Uterus (tissue), 3 donors: ENCODE measurements at regions not wholly inside any gene's neighbourhood (a gene's known extent, or its start where the extent isn't known, plus 50 kb on each side); places are given as distances from the start of the nearest gene placed in this dataset.

ENCODE experiments used
- DNase-seq, 2 donors: peaks; one replicate each; pipeline ENCODE4 v3.0.0-alpha.2; 2019 to 2020
- H3K27ac ChIP-seq, 2 donors: fragments of 200-600 bp; sonication (generic); 1 replicate in 1 of 2; 2 replicates in 1 of 2; pipeline ENCODE4 v1.5.1; 2016 to 2018
- H3K27me3 ChIP-seq, 2 donors: fragments of 200-600 bp; sonication (generic); one replicate each; pipeline ENCODE4 v1.5.1; 2018 to 2019; ENCODE audit warnings: control low read depth in 1 of 2
- H3K36me3 ChIP-seq, 2 donors: fragments of 200-600 bp; sonication (generic); one replicate each; pipeline ENCODE4 v1.5.1; 2019; ENCODE audit warnings: control low read depth in 1 of 2
- H3K4me1 ChIP-seq, 2 donors: fragments of 200-600 bp; sonication (generic); one replicate each; pipeline ENCODE4 v1.5.1; 2018 to 2019; ENCODE audit warnings: control low read depth in 1 of 2
- H3K4me3 ChIP-seq, 2 donors: fragments of 200-600 bp; sonication (generic); 1 replicate in 1 of 2; 2 replicates in 1 of 2; pipeline ENCODE4 v1.5.1; 2018 to 2019; ENCODE audit warnings: mild to moderate bottlenecking in 1 of 2
- H3K9me3 ChIP-seq, 2 donors: fragments of 200-600 bp; sonication (generic); one replicate each; pipeline ENCODE4 v1.5.1; 2019; ENCODE audit warnings: control low read depth in 1 of 2
- CTCF ChIP-seq, 4 experiments: fragments of 200-600 bp in 2 of 4; fragments of 450-650 bp in 2 of 4; sonication (generic) in 2 of 4; IDR thresholded peaks; one replicate each; pipeline ENCODE4 v1.5.1; 2016 to 2019; ENCODE audit warnings: antibody characterized with exemption in 4 of 4, mild to moderate bottlenecking in 2 of 4, moderate library complexity in 1 of 4
- POLR2A ChIP-seq, 2 donors: fragments of 450-650 bp; IDR thresholded peaks; one replicate each; pipeline ENCODE4 v1.6.1; 2016; ENCODE audit warnings: antibody characterized with exemption in 2 of 2, mild to moderate bottlenecking in 1 of 2, moderate library complexity in 1 of 2
- intact Hi-C: fragments of 100-400 bp; cut with DNase I; formaldehyde crosslinking; loops from one replicate; pipeline ENCODE4 v1.15.1; 2023; ENCODE audit warnings: low total_unique reads
- donor health status: DM: yes; HTN: yes; CAD: no.

GRCh38 chr4:127162741-127163140 is 470.0 kb upstream of the INTU start:
- H3K27me3 ChIP-seq, result no peaks in the 10 kb centered on the region
- H3K4me1 ChIP-seq, result no peaks in the 10 kb centered on the region
- TF ChIP-seq POLR2A (IDR thresholded peaks at IDR 0.05), result no peak
- no peak for TF ChIP-seq CTCF (IDR thresholded peaks at IDR 0.05)
- intact Hi-C loops, result no loop called here
- no peak for DNase-seq
- H3K9me3 ChIP-seq, result no peaks in the 10 kb centered on the region
- no peak overlapping the region for H3K4me3 ChIP-seq
- H3K27ac ChIP-seq, result no peak overlapping the region
- no peaks in the 10 kb centered on the region for H3K36me3 ChIP-seq

GRCh38 chr4:127165971-127166370 is 466.8 kb upstream of the INTU start:
- intact Hi-C loops, result no loop called here
- Histone ChIP-seq H3K9me3 (no peaks in the 10 kb centered on the region), H3K4me1 (no peaks in the 10 kb centered on the region), H3K36me3 (no peaks in the 10 kb centered on the region), H3K27ac (no peak overlapping the region), H3K27me3 (no peaks in the 10 kb centered on the region), H3K4me3 (no peak overlapping the region)
- no peak for DNase-seq
- TF ChIP-seq POLR2A (IDR thresholded peaks at IDR 0.05) (no peak), CTCF (IDR thresholded peaks at IDR 0.05) (no peak)

- Histone ChIP-seq H3K27ac (no peak overlapping the region), H3K4me1 (no peaks in the 10 kb centered on the region), H3K36me3 (no peaks in the 10 kb centered on the region), H3K9me3 (no peaks in the 10 kb centered on the region), H3K27me3 (no peaks in the 10 kb centered on the region), H3K4me3 (no peak overlapping the region)
- intact Hi-C loops, result no loop called here
- DNase-seq, result no peak
- no peak for TF ChIP-seq CTCF (IDR thresholded peaks at IDR 0.05)
- no peak for TF ChIP-seq POLR2A (IDR thresholded peaks at IDR 0.05)
Observed at GRCh38 chr4:127174201-127174600, 458.6 kb upstream of the INTU start.

- intact Hi-C loops, result no loop called here
- no peaks in the 10 kb centered on the region for H3K27me3 ChIP-seq
- H3K27ac ChIP-seq, result no peak overlapping the region
- no peak for DNase-seq
- no peaks in the 10 kb centered on the region for H3K36me3 ChIP-seq
- no peak overlapping the region for H3K4me3 ChIP-seq
- no peaks in the 10 kb centered on the region for H3K9me3 ChIP-seq
- TF ChIP-seq POLR2A (IDR thresholded peaks at IDR 0.05) (no peak), CTCF (IDR thresholded peaks at IDR 0.05) (no peak)
- H3K4me1 ChIP-seq, result no peaks in the 10 kb centered on the region
Observed at GRCh38 chr4:127174616-127175015, 458.1 kb upstream of the INTU start.

GRCh38 chr4:127179256-127180087 is 453.3 kb upstream of the INTU start:
- no peak for TF ChIP-seq POLR2A (IDR thresholded peaks at IDR 0.05)
- no peak for TF ChIP-seq CTCF (IDR thresholded peaks at IDR 0.05)
- no peaks in the 10 kb centered on the region for H3K36me3 ChIP-seq

More at GRCh38 chr4:127179256-127180087, 453.3 kb upstream of the INTU start:
- intact Hi-C loops, result no loop called here
- Histone ChIP-seq H3K27ac (no peak overlapping the region), H3K4me1 (no peaks in the 10 kb centered on the region), H3K9me3 (no peaks in the 10 kb centered on the region), H3K27me3 (no peaks in the 10 kb centered on the region), H3K4me3 (no peak overlapping the region)
- no peak for DNase-seq
